GM19023 (cell line): ENCODE measurements at regions not wholly inside any gene's neighbourhood (a gene's known extent, or its start where the extent isn't known, plus 50 kb on each side); places are given as distances from the start of the nearest gene placed in this dataset.

Source experiments
- ATAC-seq: cut with Tn5 transposase; IDR thresholded peaks from one replicate; pipeline ENCODE4 v1.9.1; 2021; ENCODE audit warnings: mild to moderate bottlenecking, moderate library complexity; ENCODE audit not compliant: unreplicated experiment

DNA sequence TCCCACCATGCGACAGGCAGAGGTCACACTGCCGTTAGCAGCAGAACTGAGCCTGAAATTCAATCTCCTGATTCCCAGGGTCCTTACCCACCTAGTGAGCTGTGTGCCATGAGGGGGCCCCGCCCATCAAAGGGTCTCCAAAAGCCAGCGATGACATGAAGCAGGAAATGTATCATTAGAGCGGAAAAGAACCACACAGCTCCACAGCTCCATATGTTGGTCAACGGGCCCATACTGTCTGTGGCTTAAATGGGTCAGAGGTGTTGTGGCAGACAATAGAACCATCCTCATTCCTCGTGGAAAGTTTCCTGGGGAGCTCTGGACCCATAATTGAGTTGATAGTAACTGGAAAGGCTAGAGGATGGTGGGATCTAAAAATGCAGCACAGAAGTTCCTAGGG, 68.1 kb upstream of the PODXL start:
- ATAC-seq: no peak

DNA sequence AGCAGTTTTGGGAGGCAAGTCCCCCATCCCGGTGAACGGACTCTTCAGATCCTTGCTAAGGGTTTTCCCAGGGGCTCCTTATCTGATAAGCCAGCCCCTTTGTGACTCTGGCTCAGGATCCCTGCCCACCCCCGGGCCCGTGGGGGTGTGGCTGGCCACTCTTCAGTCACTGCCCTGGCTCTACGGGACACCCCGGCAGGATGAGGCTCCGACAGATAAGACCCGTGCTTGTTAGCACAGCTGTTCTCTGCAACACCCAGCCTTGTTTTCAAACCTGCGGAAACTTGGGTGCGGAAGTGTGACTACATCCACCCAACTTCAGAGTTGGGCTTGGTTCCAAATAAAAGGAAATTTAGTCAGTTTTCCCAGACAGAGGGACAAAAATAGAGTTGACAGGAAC, 66.7 kb upstream of the PODXL start:
- ATAC-seq: no peak

DNA sequence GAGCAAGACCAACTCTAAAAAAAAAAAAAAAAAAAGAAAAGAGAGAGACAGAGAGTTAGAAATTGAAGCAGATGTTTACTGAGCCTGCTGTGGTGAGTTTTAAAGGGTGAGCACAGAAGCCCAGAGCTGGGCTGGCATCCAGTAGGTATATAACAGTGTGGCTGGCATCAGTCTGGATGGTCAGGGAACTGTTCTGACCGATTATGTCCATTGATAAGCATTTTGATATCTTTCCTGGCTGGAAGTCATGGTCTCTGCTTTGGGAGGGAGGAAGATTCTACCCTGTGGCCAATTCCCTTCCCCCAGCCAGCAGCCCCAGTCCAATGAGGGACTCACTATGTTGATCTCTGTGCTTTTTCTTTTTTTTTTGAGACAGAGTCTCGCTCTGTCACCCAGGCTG, 65.2 kb upstream of the PODXL start:
- no peak for ATAC-seq

DNA sequence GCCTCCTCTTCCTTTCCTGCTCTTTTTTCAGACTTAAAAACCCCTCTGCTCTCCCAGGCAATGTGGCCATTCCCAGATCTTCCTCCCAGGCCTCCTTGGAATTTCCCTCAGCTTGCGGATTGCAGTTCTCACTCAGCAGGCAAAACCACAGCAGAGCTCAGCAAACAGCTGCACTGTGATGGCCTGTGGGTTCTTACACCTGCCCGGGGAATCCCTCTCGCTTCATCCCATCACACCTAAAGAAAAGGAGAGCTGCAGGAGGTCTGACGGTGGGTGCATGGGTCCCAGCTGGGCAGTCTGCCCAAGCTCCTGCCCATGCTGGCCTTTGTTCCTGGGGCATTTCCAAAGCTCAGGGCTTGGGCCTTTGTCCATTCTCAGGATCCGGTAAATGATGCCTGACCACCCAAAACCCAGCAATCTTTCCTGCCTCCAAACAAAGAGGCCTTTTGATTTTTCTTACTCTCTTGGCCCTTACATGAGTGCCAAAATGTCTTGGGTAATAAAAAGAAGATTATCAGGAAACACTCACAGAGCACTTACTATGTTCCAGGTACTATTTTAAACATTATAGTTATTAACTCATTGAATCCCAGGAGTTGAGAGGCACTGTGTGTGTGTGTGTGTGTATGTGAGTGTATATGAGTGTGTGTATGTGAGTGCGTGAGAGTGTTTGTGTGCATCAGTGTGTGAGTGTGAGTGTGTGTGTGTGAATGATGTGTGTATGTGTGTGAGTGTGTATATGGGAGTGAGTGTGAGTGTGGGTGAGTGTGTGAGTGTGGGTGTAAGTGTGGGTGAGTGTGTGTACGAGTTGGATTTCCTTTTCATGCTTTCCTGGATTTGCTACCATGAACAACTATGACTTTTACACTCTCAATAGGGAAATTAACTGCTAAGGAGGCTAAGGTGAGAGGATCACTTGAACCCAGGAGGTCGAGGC, 64.5 kb upstream of the PODXL start:
- ATAC-seq: no peak

DNA sequence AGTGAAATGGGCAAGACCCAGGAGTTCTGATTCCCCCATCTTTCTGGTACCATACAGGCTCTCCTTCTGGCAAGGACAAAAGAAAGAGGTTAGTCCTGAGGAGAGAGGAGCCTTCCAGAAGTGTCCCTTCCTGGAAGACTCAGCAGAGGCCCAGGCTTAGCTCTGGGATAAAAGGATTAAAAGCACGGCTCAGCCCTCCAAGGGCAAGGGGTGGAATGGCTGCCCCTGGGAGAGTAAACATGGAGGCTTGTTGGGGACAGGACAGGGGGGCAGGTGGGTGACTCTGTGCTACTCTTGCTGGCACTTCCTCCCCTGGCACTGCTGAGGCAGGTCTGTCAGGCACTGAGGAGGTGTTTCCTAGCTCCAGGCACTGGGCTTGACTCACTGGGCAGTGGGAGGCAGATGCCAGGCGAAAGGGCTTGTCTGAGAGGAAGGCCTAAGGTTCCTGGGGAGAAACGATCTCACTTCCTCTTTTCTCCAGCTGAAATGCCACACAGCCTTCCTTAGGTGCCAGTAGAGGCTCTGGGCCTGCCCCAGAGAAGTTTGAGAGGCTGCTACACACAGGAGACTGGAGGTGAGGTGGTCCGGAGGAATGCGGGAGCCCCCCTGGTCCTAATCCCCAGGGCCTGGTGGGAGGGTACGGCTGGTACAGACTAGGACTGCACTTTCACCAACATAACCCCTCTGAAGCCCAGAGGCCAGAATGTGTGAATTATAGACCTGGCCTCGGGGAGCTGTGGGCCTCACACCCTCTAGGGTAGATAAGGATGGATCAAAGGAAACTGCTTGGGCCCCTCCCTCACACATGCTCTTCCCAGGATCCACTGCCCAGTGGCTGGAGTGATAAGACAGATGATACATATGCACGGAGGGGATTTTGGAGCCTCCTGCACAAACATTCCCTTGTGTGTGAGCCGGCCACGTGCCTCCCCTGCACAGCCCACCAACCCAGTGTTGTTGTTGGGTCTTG, 63.2 kb upstream of the PODXL start:
- no peak for ATAC-seq

DNA sequence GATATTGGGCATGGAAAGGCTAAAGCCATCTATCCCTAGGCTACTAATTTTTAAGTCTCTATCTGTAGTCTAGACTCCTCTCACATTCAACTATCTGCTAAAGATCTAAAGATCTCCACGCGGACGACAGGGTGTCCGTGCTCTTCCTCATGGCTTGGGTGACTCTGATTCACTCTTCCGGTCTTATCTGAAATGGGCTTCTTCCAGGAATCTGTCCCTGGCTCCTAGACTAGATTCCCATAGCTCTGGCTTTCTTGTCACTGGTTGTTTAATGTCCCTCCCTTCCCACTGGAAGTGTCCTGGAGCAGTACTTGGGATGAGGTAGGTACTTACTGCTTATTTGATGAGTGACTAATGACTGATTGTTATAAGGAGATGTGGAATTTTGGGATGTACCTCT, 62.0 kb upstream of the PODXL start:
- ATAC-seq: no peak

DNA sequence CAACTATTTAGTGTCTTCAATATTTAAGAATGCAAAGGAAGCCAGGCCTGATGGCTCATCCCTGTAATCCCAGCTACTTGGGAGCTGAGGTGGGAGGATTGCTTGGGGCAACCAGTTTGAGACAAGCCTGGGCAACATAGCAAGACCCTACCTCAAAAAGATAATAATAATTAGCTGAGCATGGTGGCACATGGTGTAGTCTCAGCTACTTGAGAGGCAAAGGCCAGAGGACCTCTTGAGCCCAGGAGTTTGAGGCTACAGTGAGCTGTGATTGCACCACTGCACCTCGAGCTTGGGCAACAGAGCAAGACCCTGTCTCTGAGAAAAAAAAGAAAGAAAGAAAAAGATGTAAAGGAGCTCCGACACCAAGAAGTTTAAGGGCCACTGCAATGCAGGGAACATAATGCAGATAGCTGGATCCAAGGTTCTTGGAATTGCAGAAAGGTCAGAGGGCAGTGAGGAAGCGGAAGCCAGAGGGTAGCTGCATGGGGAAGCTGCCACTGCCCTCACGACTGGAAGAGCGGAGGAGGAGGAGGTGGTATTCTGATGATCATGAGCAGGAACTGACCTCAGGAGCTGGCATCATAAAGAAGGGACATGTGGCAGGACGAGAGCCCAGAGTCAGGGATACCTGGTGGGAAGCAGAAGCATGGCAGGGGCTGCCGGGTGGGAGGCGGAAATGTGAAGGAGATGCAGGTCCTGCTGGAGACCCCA, 60.2 kb upstream of the PODXL start:
- ATAC-seq: no peak

DNA sequence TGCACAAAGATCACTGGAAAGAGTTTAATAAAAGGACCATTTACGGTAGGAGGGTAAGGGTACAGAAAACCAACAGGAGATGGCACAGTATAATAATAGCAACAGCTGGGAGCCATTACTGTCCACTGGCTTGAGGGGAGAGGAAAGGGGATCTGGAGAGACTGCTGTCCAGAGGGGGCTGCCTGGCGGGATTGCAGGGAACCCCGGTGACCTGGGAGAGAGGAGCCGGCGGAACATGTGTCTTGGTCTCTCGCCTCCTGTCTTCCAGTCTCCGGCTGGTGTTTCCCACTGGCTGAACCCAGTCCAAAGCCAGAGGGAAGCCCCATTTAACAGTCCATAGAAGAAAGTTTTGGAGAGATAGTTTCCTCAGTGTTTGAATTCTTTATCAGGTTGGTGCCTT, 57.5 kb upstream of the PODXL start:
- ATAC-seq: no peak

DNA sequence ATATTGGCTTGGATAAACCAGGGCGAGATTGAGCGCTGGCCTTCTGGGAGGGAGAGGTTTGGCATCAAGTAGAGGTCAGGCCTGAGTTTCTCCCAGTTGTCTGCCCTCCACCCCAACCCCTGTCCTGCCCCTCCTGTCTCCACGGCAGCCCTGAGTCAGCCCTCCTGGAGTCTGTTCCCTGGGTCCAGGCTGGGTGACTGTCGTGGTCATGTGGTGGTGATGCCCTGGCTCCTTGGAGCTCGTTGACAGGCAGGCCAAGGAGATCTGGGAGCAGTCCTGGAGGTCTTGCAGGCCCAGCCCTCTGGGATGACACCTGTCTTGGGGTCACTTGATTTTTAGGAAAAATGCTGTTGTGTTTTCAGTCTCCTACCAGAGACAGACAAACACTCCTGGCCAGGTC, 53.6 kb upstream of the PODXL start:
- ATAC-seq: no peak

DNA sequence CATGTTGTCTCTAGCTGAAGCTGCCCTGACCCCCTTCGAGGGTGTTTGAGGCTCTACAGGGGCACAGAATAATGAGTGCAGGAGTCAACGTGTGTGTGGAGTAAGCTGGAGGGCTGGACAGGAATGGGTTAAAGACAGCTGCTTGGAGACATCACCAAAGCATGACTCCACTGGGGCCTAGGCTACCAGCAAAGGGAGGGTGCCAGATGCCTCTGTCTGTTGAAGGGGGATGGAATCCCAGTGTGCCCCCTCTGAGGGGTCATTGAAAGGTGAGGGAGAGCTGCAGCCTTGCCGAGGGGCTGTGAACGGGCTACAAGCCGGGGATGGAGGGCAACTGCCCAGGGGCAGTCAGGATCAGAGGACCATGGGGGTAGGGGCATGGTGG, 51.7 kb upstream of the PODXL start:
- no peak for ATAC-seq

DNA sequence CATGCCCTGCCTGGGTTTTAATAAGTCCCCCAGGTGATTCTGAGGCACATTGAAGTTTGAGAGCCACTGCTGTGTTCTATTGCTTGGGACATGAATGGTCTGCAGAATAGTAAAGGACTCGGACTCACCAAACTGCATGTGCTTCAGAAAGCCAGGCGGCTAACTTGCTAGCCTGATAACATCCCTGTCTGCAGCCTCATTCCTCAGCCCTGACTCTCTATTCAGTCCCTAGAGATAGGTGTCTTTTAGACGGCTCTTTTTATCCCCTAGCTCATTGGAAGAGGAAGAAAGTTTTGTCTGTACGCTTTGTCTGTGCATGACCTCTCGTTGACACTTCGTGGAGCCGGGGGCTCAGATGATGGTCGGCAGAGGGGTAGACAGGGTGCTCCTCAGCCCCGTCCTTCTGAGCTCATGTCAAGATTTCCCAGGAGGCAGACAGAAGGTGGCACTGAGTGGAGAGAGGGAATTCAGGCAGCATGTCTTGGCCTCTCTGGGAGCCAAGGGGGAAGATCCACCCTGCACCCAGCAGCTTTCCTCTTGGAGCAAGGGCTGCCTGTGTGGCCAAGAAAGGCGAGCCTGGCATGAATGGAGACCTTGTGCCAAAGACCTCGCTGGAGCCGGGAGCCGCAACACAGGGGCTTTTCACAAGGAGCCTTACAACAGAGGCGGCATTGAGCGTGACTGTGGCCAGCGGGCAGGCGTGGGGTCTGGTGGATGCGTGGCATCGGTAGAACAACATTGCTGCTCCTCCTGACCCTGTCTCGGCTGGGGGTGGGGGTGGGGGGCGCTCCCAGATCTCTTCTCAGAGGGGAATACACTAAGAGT, 51.1 kb upstream of the PODXL start:
- ATAC-seq: no peak

DNA sequence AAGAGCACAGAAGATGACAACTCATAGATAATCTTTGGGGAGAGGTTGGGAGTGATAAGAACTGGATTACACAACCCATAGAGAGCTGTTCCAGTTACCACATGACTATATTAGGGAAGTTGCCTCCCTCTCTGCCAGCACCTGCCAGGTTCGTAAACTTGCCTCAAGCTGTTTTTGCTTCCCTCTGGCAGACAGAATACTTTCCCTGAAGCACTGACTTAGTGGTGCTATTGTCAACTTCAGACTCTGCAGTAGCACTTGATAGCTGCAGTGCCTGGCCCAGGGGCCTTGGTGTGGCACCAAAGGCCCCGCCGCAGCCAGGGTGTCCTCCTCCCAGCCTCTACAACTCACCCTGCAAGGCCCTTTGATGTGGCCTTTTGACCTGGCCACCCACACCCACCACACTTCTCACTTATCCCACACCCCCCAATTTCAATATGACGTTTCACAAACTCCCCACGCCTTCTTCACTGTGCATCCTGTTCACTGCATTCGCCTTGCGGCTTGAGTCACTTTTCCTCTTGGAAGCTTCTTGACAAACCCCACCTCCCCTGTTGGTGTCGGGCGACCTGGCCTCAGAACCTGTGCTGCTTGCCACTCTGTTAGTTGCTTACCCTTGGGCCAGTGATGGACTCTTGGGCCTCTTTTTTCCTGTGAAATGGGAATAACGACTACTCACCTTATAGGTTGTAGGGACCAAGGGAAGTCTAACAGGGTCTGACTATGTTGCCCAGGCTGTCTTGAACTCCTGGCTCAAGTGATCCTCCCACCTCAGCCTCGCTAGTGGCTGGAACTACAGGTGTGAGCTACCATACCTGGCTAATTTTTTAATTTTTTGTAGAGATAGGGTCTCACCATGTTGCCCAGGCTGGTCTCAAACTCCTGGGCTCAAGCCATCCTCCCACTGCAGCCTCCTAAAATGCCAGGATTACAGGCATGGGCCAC, 50.2 kb upstream of the PODXL start:
- no peak for ATAC-seq
